ENCODE measurements at regions not wholly inside any gene's neighbourhood (a gene's known extent, or its start where the extent isn't known, plus 50 kb on each side); places are given as distances from the start of the nearest gene placed in this dataset.

DNA sequence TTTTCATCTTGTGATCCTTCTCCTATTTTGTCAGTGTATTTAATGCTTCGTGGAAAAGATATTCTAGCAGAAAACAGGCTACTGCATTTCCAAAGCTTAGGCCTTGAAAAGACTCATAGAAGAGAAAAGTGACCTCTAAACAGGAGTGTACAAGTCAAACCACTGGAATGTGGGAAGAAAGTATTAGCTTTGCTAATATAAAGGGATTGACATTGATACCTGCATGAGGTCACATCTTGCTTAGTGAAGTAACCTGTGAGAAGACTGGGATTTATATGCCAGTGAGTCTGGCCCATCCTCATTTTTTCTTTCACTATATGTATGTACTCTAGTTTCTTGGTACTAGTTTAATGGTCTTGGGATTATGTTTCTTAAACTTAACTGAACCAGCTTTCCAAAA is 132.9 kb upstream of the TMC3 start:
- no peak for ATAC-seq
- TF ChIP-seq ZNF462 (CRISPR knock-in tag; IDR thresholded peaks at IDR 0.05), result no peak
- TF ChIP-seq ZNF114 (CRISPR knock-in tag; IDR thresholded peaks at IDR 0.05), result no peak
- TF ChIP-seq ETS1 (IDR thresholded peaks at IDR 0.05), result no peak
- TF ChIP-seq, protein P1, sequence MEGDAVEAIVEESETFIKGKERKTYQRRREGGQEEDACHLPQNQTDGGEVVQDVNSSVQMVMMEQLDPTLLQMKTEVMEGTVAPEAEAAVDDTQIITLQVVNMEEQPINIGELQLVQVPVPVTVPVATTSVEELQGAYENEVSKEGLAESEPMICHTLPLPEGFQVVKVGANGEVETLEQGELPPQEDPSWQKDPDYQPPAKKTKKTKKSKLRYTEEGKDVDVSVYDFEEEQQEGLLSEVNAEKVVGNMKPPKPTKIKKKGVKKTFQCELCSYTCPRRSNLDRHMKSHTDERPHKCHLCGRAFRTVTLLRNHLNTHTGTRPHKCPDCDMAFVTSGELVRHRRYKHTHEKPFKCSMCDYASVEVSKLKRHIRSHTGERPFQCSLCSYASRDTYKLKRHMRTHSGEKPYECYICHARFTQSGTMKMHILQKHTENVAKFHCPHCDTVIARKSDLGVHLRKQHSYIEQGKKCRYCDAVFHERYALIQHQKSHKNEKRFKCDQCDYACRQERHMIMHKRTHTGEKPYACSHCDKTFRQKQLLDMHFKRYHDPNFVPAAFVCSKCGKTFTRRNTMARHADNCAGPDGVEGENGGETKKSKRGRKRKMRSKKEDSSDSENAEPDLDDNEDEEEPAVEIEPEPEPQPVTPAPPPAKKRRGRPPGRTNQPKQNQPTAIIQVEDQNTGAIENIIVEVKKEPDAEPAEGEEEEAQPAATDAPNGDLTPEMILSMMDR (conservative IDR thresholded peaks at IDR 0.05; ENCODE audit: low read depth in 2 of 2), result no peak
- TF ChIP-seq CREB1 (CRISPR knock-in tag; IDR thresholded peaks at IDR 0.05; ENCODE audit: low read depth), result no peak
- TF ChIP-seq JUNB (IDR thresholded peaks at IDR 0.05; ENCODE audit: unreplicated experiment), result no peak
- TF ChIP-seq, protein P2, sequence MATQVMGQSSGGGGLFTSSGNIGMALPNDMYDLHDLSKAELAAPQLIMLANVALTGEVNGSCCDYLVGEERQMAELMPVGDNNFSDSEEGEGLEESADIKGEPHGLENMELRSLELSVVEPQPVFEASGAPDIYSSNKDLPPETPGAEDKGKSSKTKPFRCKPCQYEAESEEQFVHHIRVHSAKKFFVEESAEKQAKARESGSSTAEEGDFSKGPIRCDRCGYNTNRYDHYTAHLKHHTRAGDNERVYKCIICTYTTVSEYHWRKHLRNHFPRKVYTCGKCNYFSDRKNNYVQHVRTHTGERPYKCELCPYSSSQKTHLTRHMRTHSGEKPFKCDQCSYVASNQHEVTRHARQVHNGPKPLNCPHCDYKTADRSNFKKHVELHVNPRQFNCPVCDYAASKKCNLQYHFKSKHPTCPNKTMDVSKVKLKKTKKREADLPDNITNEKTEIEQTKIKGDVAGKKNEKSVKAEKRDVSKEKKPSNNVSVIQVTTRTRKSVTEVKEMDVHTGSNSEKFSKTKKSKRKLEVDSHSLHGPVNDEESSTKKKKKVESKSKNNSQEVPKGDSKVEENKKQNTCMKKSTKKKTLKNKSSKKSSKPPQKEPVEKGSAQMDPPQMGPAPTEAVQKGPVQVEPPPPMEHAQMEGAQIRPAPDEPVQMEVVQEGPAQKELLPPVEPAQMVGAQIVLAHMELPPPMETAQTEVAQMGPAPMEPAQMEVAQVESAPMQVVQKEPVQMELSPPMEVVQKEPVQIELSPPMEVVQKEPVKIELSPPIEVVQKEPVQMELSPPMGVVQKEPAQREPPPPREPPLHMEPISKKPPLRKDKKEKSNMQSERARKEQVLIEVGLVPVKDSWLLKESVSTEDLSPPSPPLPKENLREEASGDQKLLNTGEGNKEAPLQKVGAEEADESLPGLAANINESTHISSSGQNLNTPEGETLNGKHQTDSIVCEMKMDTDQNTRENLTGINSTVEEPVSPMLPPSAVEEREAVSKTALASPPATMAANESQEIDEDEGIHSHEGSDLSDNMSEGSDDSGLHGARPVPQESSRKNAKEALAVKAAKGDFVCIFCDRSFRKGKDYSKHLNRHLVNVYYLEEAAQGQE (IDR thresholded peaks at IDR 0.05; ENCODE audit: unreplicated experiment), result no peak
- TF ChIP-seq EZH2 (IDR thresholded peaks at IDR 0.05; ENCODE audit: low read depth, unreplicated experiment), result no peak
- no peak for TF ChIP-seq EZH2phosphoT487 (IDR thresholded peaks at IDR 0.05; ENCODE audit: unreplicated experiment)
- no peak for TF ChIP-seq STAT1 (IDR thresholded peaks at IDR 0.05; ENCODE audit: unreplicated experiment)
- TF ChIP-seq ZNF331 (CRISPR knock-in tag; IDR thresholded peaks at IDR 0.05; ENCODE audit: low read depth), result no peak
- no peak for TF ChIP-seq NANOG (IDR thresholded peaks at IDR 0.05; ENCODE audit: borderline replicate concordance)
- TF ChIP-seq POLR2AphosphoS5 (IDR thresholded peaks at IDR 0.05; ENCODE audit: low read depth), result no peak

More for the DNA sequence above, 132.9 kb upstream of the TMC3 start:
- no peaks in the 10 kb centered on the region for H3K27me3 ChIP-seq (ENCODE audit: insufficient read depth)
- H3K4me3 ChIP-seq, result no peak overlapping the region
- no peak overlapping the region for H2AFZ ChIP-seq
- no peaks in the 10 kb centered on the region for H3K36me3 Mint-ChIP-seq (ENCODE audit: low read depth)
- no peak for DNase-seq (ENCODE audit: low spot score)
- no peaks in the 10 kb centered on the region; the same call in 1 of the 2 replicates for H3K9me2 ChIP-seq (ENCODE audit: insufficient read depth)
- H3K79me2 ChIP-seq (replicated peaks; ENCODE audit: insufficient read depth), result no peaks in the 10 kb centered on the region
- no peak overlapping the region for H3K27ac Mint-ChIP-seq
- no peaks in the 10 kb centered on the region for H4K20me1 ChIP-seq (replicated peaks; ENCODE audit: insufficient read depth)
- no peaks in the 10 kb centered on the region for H3K27me3 Mint-ChIP-seq (ENCODE audit: insufficient read depth, low read depth, poor library complexity)
- no peak overlapping the region for H3K4me2 ChIP-seq
- H3F3A ChIP-seq (replicated peaks; ENCODE audit: low read depth), result no peaks in the 10 kb centered on the region
- no peak overlapping the region for H3K4me3 Mint-ChIP-seq
- H3K36me3 ChIP-seq (ENCODE audit: insufficient read depth), result no peaks in the 10 kb centered on the region
- no peaks in the 10 kb centered on the region for H3K9me3 Mint-ChIP-seq
- no peaks in the 10 kb centered on the region for H3K4me1 Mint-ChIP-seq
- no peak overlapping the region for H3K27ac ChIP-seq (ENCODE audit: low read depth)
- H3K4me1 ChIP-seq (ENCODE audit: insufficient read depth), result no peaks in the 10 kb centered on the region

All from GM23338 (cell line).